Ascending aorta (tissue), 2 donors: ENCODE measurements at regions not wholly inside any gene's neighbourhood (a gene's known extent, or its start where the extent isn't known, plus 50 kb on each side); places are given as distances from the start of the nearest gene placed in this dataset.

Source experiments
- DNase-seq, 2 donors: peaks; one replicate each; pipeline ENCODE4 v3.0.0-alpha.2; 2019; ENCODE audit warnings: low spot score in 2 of 2
- H3K27ac ChIP-seq, 2 donors: fragments of 200-600 bp; sonication (generic); one replicate each; pipeline ENCODE4 v1.5.1; 2016 to 2017; ENCODE audit warnings: mild to moderate bottlenecking in 1 of 2
- H3K27me3 ChIP-seq: fragments of 200-600 bp; sonication (generic); one replicate; pipeline ENCODE4 v1.5.1; 2017
- H3K36me3 ChIP-seq, 2 donors: fragments of 200-600 bp; sonication (generic); one replicate each; pipeline ENCODE4 v1.5.1; 2016
- H3K4me1 ChIP-seq, 2 donors: fragments of 200-600 bp; sonication (generic); one replicate each; pipeline ENCODE4 v1.5.1; 2016 to 2017; ENCODE audit warnings: mild to moderate bottlenecking in 1 of 2
- H3K4me3 ChIP-seq, 2 donors: fragments of 200-600 bp; sonication (generic); one replicate each; pipeline ENCODE4 v1.5.1; 2016 to 2017; ENCODE audit warnings: mild to moderate bottlenecking in 1 of 2
- H3K9me3 ChIP-seq, 2 donors: fragments of 200-600 bp; sonication (generic); one replicate each; pipeline ENCODE4 v1.5.1; 2016
- CTCF ChIP-seq, 3 experiments: fragments of 200-600 bp in 2 of 3; fragments of 450-650 bp in 1 of 3; sonication (generic) in 2 of 3; IDR thresholded peaks; one replicate each; pipeline ENCODE4 v1.5.1; 2016 to 2019; ENCODE audit warnings: antibody characterized with exemption in 3 of 3, mild to moderate bottlenecking in 1 of 3, moderate library complexity in 1 of 3
- intact Hi-C: fragments of 100-400 bp; cut with DNase I; formaldehyde crosslinking; loops from one replicate; pipeline ENCODE4 v1.15.1; 2023

GRCh38 chr3:164230385-164231094 is 847.8 kb downstream of the SI start:
- H3K4me1 ChIP-seq: no peaks in the 10 kb centered on the region
- H3K9me3 ChIP-seq: no peaks in the 10 kb centered on the region
- H3K4me3 ChIP-seq: no peak overlapping the region
- TF ChIP-seq CTCF (IDR thresholded peaks at IDR 0.05): no peak
- no peak overlapping the region for H3K27ac ChIP-seq
- intact Hi-C loops: no loop called here
- DNase-seq: no peak
- no peaks in the 10 kb centered on the region for H3K27me3 ChIP-seq
- no peaks in the 10 kb centered on the region for H3K36me3 ChIP-seq

GRCh38 chr3:164224126-164224525 is 854.2 kb downstream of the SI start:
- H3K4me3 ChIP-seq: no peak overlapping the region
- no peak overlapping the region for H3K27ac ChIP-seq
- no peaks in the 10 kb centered on the region for H3K4me1 ChIP-seq
- DNase-seq: no peak
- intact Hi-C loops: no loop called here
- H3K36me3 ChIP-seq: no peaks in the 10 kb centered on the region
- H3K27me3 ChIP-seq: no peaks in the 10 kb centered on the region
- TF ChIP-seq CTCF (IDR thresholded peaks at IDR 0.05): no peak
- H3K9me3 ChIP-seq: no peaks in the 10 kb centered on the region

GRCh38 chr3:164222197-164222596 is 856.1 kb downstream of the SI start:
- DNase-seq: no peak
- H3K27me3 ChIP-seq: no peaks in the 10 kb centered on the region
- TF ChIP-seq CTCF (IDR thresholded peaks at IDR 0.05): no peak
- no peaks in the 10 kb centered on the region for H3K4me1 ChIP-seq
- no peaks in the 10 kb centered on the region for H3K9me3 ChIP-seq
- H3K4me3 ChIP-seq: no peak overlapping the region
- intact Hi-C loops: no loop called here
- H3K36me3 ChIP-seq: no peaks in the 10 kb centered on the region
- no peak overlapping the region for H3K27ac ChIP-seq

- no peak overlapping the region for H3K27ac ChIP-seq
- H3K36me3 ChIP-seq: no peaks in the 10 kb centered on the region
- intact Hi-C loops: no loop called here
- DNase-seq: no peak
- no peaks in the 10 kb centered on the region for H3K9me3 ChIP-seq
- H3K4me1 ChIP-seq: no peaks in the 10 kb centered on the region
- H3K4me3 ChIP-seq: no peak overlapping the region
- no peaks in the 10 kb centered on the region for H3K27me3 ChIP-seq
- TF ChIP-seq CTCF (IDR thresholded peaks at IDR 0.05): no peak
Measured at GRCh38 chr3:164221297-164221696, 857.0 kb downstream of the SI start.

GRCh38 chr3:164209363-164209762 is 868.9 kb downstream of the SI start:
- H3K4me1 ChIP-seq: no peaks in the 10 kb centered on the region
- DNase-seq: no peak
- TF ChIP-seq CTCF (IDR thresholded peaks at IDR 0.05): no peak
- H3K36me3 ChIP-seq: no peaks in the 10 kb centered on the region
- no peaks in the 10 kb centered on the region for H3K27me3 ChIP-seq
- H3K27ac ChIP-seq: no peak overlapping the region
- no peak overlapping the region for H3K4me3 ChIP-seq
- intact Hi-C loops: no loop called here
- H3K9me3 ChIP-seq: no peaks in the 10 kb centered on the region

GRCh38 chr3:164208821-164209220 is 869.5 kb downstream of the SI start:
- H3K27ac ChIP-seq: no peak overlapping the region
- intact Hi-C loops: no loop called here
- no peak for TF ChIP-seq CTCF (IDR thresholded peaks at IDR 0.05)
- DNase-seq: no peak
- no peaks in the 10 kb centered on the region for H3K36me3 ChIP-seq
- no peaks in the 10 kb centered on the region for H3K9me3 ChIP-seq
- H3K4me3 ChIP-seq: no peak overlapping the region
- H3K4me1 ChIP-seq: no peaks in the 10 kb centered on the region
- H3K27me3 ChIP-seq: no peaks in the 10 kb centered on the region
